Choroid plexus epithelial cell (primary cell): ENCODE measurements at regions not wholly inside any gene's neighbourhood (a gene's known extent, or its start where the extent isn't known, plus 50 kb on each side); places are given as distances from the start of the nearest gene placed in this dataset.

ENCODE experiments used
- DNase-seq: peaks from one replicate; pipeline ENCODE4 v3.0.0-alpha.2; 2010; ENCODE audit warnings: low read depth
- H3K4me3 ChIP-seq: 2 replicates; pipeline ENCODE4 v1.5.1; 2011; ENCODE audit warnings: low read depth, mild to moderate bottlenecking, control low read depth, low read length, moderate library complexity
- CTCF ChIP-seq: conservative IDR thresholded peaks from 2 replicates; pipeline ENCODE4 v1.5.1; 2011; ENCODE audit warnings: low read depth, mild to moderate bottlenecking, control low read depth, inconsistent platforms, low read length, moderate library complexity

- no peak overlapping the region for H3K4me3 ChIP-seq
- no peak for DNase-seq
- no peak for TF ChIP-seq CTCF
Observed at GRCh38 chr1:47675047-47675675, 237.3 kb downstream of the FOXD2 start.

- no peak for TF ChIP-seq CTCF
- no peak overlapping the region for H3K4me3 ChIP-seq
- no peak for DNase-seq
Observed at GRCh38 chr1:47675721-47676120, 237.9 kb downstream of the FOXD2 start.

- no peak for DNase-seq
- H3K4me3 ChIP-seq, result no peak overlapping the region
- no peak for TF ChIP-seq CTCF
Observed at GRCh38 chr1:47676311-47677054, 238.6 kb downstream of the FOXD2 start.

GRCh38 chr1:47677241-47677940, 239.5 kb downstream of the FOXD2 start:
- no peak for DNase-seq
- H3K4me3 ChIP-seq, result no peak overlapping the region
- TF ChIP-seq CTCF, result no peak

- DNase-seq, result no peak
- no peak overlapping the region for H3K4me3 ChIP-seq
- no peak for TF ChIP-seq CTCF
Observed at GRCh38 chr1:47678464-47678980, 240.7 kb downstream of the FOXD2 start.

- no peak for TF ChIP-seq CTCF
- peak; percentile 75 for DNase-seq
- no peak overlapping the region for H3K4me3 ChIP-seq
Observed at GRCh38 chr1:47679301-47679791, 241.5 kb downstream of the FOXD2 start.
